ENCODE measurements at regions not wholly inside any gene's neighbourhood (a gene's known extent, or its start where the extent isn't known, plus 50 kb on each side); places are given as distances from the start of the nearest gene placed in this dataset.

- DNase-seq (ENCODE audit: low spot score) (no peak), ATAC-seq (no peak)
These were observed 125.1 kb upstream of the VIPR2 start for GRCh38 chr7:159269745-159270144.

- ATAC-seq, result no peak
- DNase-seq (ENCODE audit: low spot score), result no peak
These were observed 118.8 kb upstream of the VIPR2 start for GRCh38 chr7:159263430-159263829.

- ATAC-seq (no peak), DNase-seq (ENCODE audit: low spot score) (no peak)
These were observed 109.0 kb upstream of the VIPR2 start for GRCh38 chr7:159253657-159254056.

- DNase-seq (ENCODE audit: low spot score) (no peak), ATAC-seq (no peak)
These were observed 105.8 kb upstream of the VIPR2 start for GRCh38 chr7:159250471-159250870.

- DNase-seq (ENCODE audit: low spot score), result no peak
- no peak for ATAC-seq
These were observed 105.0 kb upstream of the VIPR2 start for GRCh38 chr7:159249671-159250070.

GRCh38 chr7:159247910-159248309, 103.2 kb upstream of the VIPR2 start:
- DNase-seq (ENCODE audit: low spot score) (no peak), ATAC-seq (no peak)

- DNase-seq (ENCODE audit: low spot score) (no peak), ATAC-seq (no peak)
These were observed 102.2 kb upstream of the VIPR2 start for GRCh38 chr7:159246702-159247480.

GRCh38 chr7:159240962-159241361, 96.3 kb upstream of the VIPR2 start:
- no peak for ATAC-seq
- no peak for DNase-seq (ENCODE audit: low spot score)

GRCh38 chr7:159239028-159239427, 94.4 kb upstream of the VIPR2 start:
- no peak for DNase-seq (ENCODE audit: low spot score)
- ATAC-seq, result no peak

GRCh38 chr7:159238541-159238940, 93.9 kb upstream of the VIPR2 start:
- no peak for ATAC-seq
- DNase-seq (ENCODE audit: low spot score), result no peak

- ATAC-seq (no peak), DNase-seq (ENCODE audit: low spot score) (no peak)
These were observed 92.5 kb upstream of the VIPR2 start for GRCh38 chr7:159237022-159237653.

GRCh38 chr7:159231017-159231416, 86.3 kb upstream of the VIPR2 start:
- no peak for DNase-seq (ENCODE audit: low spot score)
- ATAC-seq, result no peak

GRCh38 chr7:159229683-159230475, 85.2 kb upstream of the VIPR2 start:
- ATAC-seq, result no peak
- no peak for DNase-seq (ENCODE audit: low spot score)

- DNase-seq (ENCODE audit: low spot score) (no peak), ATAC-seq (no peak)
These were observed 82.8 kb upstream of the VIPR2 start for GRCh38 chr7:159227433-159227832.

GRCh38 chr7:159226011-159226702, 81.5 kb upstream of the VIPR2 start:
- no peak for ATAC-seq
- DNase-seq (ENCODE audit: low spot score), result no peak

- DNase-seq (ENCODE audit: low spot score) (no peak), ATAC-seq (no peak)
These were observed 73.9 kb upstream of the VIPR2 start for GRCh38 chr7:159218607-159219006.

GRCh38 chr7:159218170-159218569, 73.5 kb upstream of the VIPR2 start:
- DNase-seq (ENCODE audit: low spot score), result no peak
- no peak for ATAC-seq

- ATAC-seq (no peak), DNase-seq (ENCODE audit: low spot score) (no peak)
These were observed 70.4 kb upstream of the VIPR2 start for GRCh38 chr7:159215076-159215475.

- no peak for ATAC-seq
- no peak for DNase-seq (ENCODE audit: low spot score)
These were observed 68.6 kb upstream of the VIPR2 start for GRCh38 chr7:159213253-159213652.

- DNase-seq (ENCODE audit: low spot score) (peak; percentile 6), ATAC-seq (no peak)
These were observed 67.6 kb upstream of the VIPR2 start for GRCh38 chr7:159212226-159212625.

- ATAC-seq (no peak), DNase-seq (ENCODE audit: low spot score) (peak; percentile 15)
These were observed 67.0 kb upstream of the VIPR2 start for GRCh38 chr7:159211540-159212182.
